Stimulated activated naive CD8-positive, alpha-beta T cell treated with anti-CD3 and anti-CD28 coated beads, Interleukin-15, amount 100 ng/mL, for 72 hours (primary cell): ENCODE measurements at regions not wholly inside any gene's neighbourhood (a gene's known extent, or its start where the extent isn't known, plus 50 kb on each side); places are given as distances from the start of the nearest gene placed in this dataset.
A peak's percentile ranks its signal among the peaks of the same experiment; 100 is the strongest.
"Not testable (repeated sequence)": the region's sequence is repeated elsewhere in the genome, so short reads cannot be mapped to it uniquely, and the experiment has no call there.

Source experiments
- ATAC-seq: fragments of 150-1000 bp; cut with Tn5 transposase; 2 replicates; pipeline ENCODE4 v1.10.0; 2021; ENCODE audit warnings: mild to moderate bottlenecking, moderate library complexity
- DNase-seq, 2 donors: peaks; one replicate each; pipeline ENCODE4 v3.0.0; 2021 to 2022
- H3K27ac Mint-ChIP-seq, 2 donors: one replicate each; pipeline ENCODE4 v1.8.0; 2022; ENCODE audit warnings: mild to moderate bottlenecking in 2 of 2, mixed read lengths in 2 of 2, moderate library complexity in 2 of 2
- H3K27me3 Mint-ChIP-seq: one replicate; pipeline ENCODE4 v1.8.0; 2022; ENCODE audit warnings: mixed read lengths
- H3K4me1 Mint-ChIP-seq: one replicate; pipeline ENCODE4 v1.8.0; 2022; ENCODE audit warnings: mild to moderate bottlenecking, mixed read lengths
- H3K4me3 Mint-ChIP-seq, 2 donors: one replicate each; pipeline ENCODE4 v1.8.0; 2022; ENCODE audit warnings: mild to moderate bottlenecking in 2 of 2, mixed read lengths in 2 of 2, moderate library complexity in 1 of 2
- H3K9me3 Mint-ChIP-seq, 2 donors: one replicate each; pipeline ENCODE4 v1.8.0; 2022; ENCODE audit warnings: mixed read lengths in 2 of 2

GRCh38 chr9:64058070-64058469 lies 1226.9 kb downstream of the FOXD4L5 start:
- not testable (repeated sequence) for H3K4me1 Mint-ChIP-seq, H3K9me3 Mint-ChIP-seq, H3K27me3 Mint-ChIP-seq, ATAC-seq, H3K27ac Mint-ChIP-seq, H3K4me3 Mint-ChIP-seq, DNase-seq

GRCh38 chr9:64057553-64057952 lies 1227.5 kb downstream of the FOXD4L5 start:
- H3K9me3 Mint-ChIP-seq, result no peaks in the 10 kb centered on the region
- no peaks in the 10 kb centered on the region for H3K27me3 Mint-ChIP-seq
- H3K4me1 Mint-ChIP-seq, result no peaks in the 10 kb centered on the region
- no peak for DNase-seq
- H3K27ac Mint-ChIP-seq, result no peak overlapping the region
- no peak overlapping the region for H3K4me3 Mint-ChIP-seq
- no peak for ATAC-seq

- H3K27ac Mint-ChIP-seq, H3K9me3 Mint-ChIP-seq, H3K27me3 Mint-ChIP-seq, H3K4me3 Mint-ChIP-seq, H3K4me1 Mint-ChIP-seq, DNase-seq, ATAC-seq: not testable (repeated sequence)
Observed at GRCh38 chr9:64028925-64029324, 1256.1 kb downstream of the FOXD4L5 start.

- H3K27ac Mint-ChIP-seq, H3K9me3 Mint-ChIP-seq, ATAC-seq, DNase-seq, H3K27me3 Mint-ChIP-seq, H3K4me3 Mint-ChIP-seq, H3K4me1 Mint-ChIP-seq: not testable (repeated sequence)
Observed at GRCh38 chr9:64020696-64021491, 1264.1 kb downstream of the FOXD4L5 start.

GRCh38 chr9:64017666-64018065 lies 1267.3 kb downstream of the FOXD4L5 start:
- not testable (repeated sequence) for H3K27me3 Mint-ChIP-seq, H3K27ac Mint-ChIP-seq, H3K4me1 Mint-ChIP-seq, DNase-seq, ATAC-seq, H3K4me3 Mint-ChIP-seq
- peaks cover 0 to 13% of the 10 kb centered on the region in 2 donors for H3K9me3 Mint-ChIP-seq

- ATAC-seq, H3K4me1 Mint-ChIP-seq, H3K27ac Mint-ChIP-seq, H3K27me3 Mint-ChIP-seq, DNase-seq: not testable (repeated sequence)
- H3K4me3 Mint-ChIP-seq, result peak overlapping the region; percentile 33 to 37
- H3K9me3 Mint-ChIP-seq, result peaks cover 0 to 13% of the 10 kb centered on the region in 2 donors
Observed at GRCh38 chr9:64016845-64017406, 1268.1 kb downstream of the FOXD4L5 start.

GRCh38 chr9:64016246-64016645 lies 1268.8 kb downstream of the FOXD4L5 start:
- not testable (repeated sequence) for ATAC-seq, H3K4me1 Mint-ChIP-seq, H3K27me3 Mint-ChIP-seq, H3K27ac Mint-ChIP-seq
- peak in 1 of 2 donors; percentile 15 for DNase-seq
- Mint-ChIP-seq H3K4me3 (peak overlapping the region in 1 of 2 donors; percentile 52), H3K9me3 (peaks cover 0 to 13% of the 10 kb centered on the region in 2 donors)

GRCh38 chr9:64015136-64015535 lies 1269.9 kb downstream of the FOXD4L5 start:
- H3K4me3 Mint-ChIP-seq, result no peak overlapping the region
- DNase-seq, result no peak
- no peak for ATAC-seq
- peaks cover 0 to 10% of the 10 kb centered on the region in 2 donors for H3K9me3 Mint-ChIP-seq
- peak overlapping the region in 1 of 2 donors; percentile 42 for H3K27ac Mint-ChIP-seq
- no peaks in the 10 kb centered on the region for H3K27me3 Mint-ChIP-seq
- H3K4me1 Mint-ChIP-seq, result no peaks in the 10 kb centered on the region

GRCh38 chr9:64014386-64015091 lies 1270.5 kb downstream of the FOXD4L5 start:
- H3K9me3 Mint-ChIP-seq, ATAC-seq, DNase-seq, H3K4me1 Mint-ChIP-seq, H3K27ac Mint-ChIP-seq, H3K27me3 Mint-ChIP-seq, H3K4me3 Mint-ChIP-seq: not testable (repeated sequence)

GRCh38 chr9:64013122-64013521 lies 1271.9 kb downstream of the FOXD4L5 start:
- DNase-seq, H3K27me3 Mint-ChIP-seq, H3K27ac Mint-ChIP-seq, ATAC-seq, H3K4me1 Mint-ChIP-seq, H3K4me3 Mint-ChIP-seq, H3K9me3 Mint-ChIP-seq: not testable (repeated sequence)

GRCh38 chr9:64012014-64012413 lies 1273.0 kb downstream of the FOXD4L5 start:
- H3K27ac Mint-ChIP-seq, H3K4me3 Mint-ChIP-seq, DNase-seq, H3K9me3 Mint-ChIP-seq, H3K27me3 Mint-ChIP-seq, H3K4me1 Mint-ChIP-seq, ATAC-seq: not testable (repeated sequence)

- not testable (repeated sequence) for DNase-seq, H3K27me3 Mint-ChIP-seq, H3K4me1 Mint-ChIP-seq, H3K9me3 Mint-ChIP-seq, ATAC-seq, H3K4me3 Mint-ChIP-seq, H3K27ac Mint-ChIP-seq
Observed at GRCh38 chr9:63979741-63980140, 1305.3 kb downstream of the FOXD4L5 start.
